Panc1 (cell line): ENCODE measurements at regions not wholly inside any gene's neighbourhood (a gene's known extent, or its start where the extent isn't known, plus 50 kb on each side); places are given as distances from the start of the nearest gene placed in this dataset.

Experiments used
- CTCF ChIP-seq: fragments of 450-650 bp; IDR thresholded peaks from 2 replicates; pipeline ENCODE4 v1.5.1; 2017; ENCODE audit warnings: mild to moderate bottlenecking
- POLR2AphosphoS5 ChIP-seq: IDR thresholded peaks from 2 replicates; pipeline ENCODE4 v1.6.1; 2012; ENCODE audit warnings: mild to moderate bottlenecking, low read depth, low read length, moderate library complexity
- TCF7L2 ChIP-seq: IDR thresholded peaks from 2 replicates; pipeline ENCODE4 v1.6.1; 2011; ENCODE audit warnings: mild to moderate bottlenecking, low read depth, low read length, inconsistent platforms

DNA sequence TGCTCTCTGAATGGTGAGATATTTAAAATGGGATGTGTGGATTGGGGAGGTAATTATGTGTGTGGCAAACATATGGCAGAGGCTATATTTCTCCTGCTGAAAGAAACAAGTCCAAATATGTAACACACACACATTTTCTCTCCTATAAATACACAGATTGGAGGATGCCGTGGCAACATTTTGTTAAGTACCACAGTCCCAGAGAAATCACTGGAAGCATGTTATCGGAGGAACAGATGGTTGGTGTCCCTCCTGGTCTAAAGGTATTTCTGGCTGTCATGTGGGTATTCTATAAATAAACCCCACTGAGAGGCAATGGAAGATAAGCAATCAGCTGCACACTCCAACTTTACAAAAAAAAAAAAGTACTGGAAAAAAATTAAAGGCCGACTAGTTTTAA is 528.3 kb upstream of the BOD1L1 start:
- TF ChIP-seq CTCF = no peak
- TF ChIP-seq POLR2AphosphoS5 = no peak
- no peak for TF ChIP-seq TCF7L2
